Activated CD4-positive, alpha-beta T cell treated with anti-CD3 and anti-CD28 coated beads, Interleukin-2, amount 10 ng/mL, durations not matched to agents 7 days and 5 days (primary cell): ENCODE measurements at regions not wholly inside any gene's neighbourhood (a gene's known extent, or its start where the extent isn't known, plus 50 kb on each side); places are given as distances from the start of the nearest gene placed in this dataset.

Source experiments
- CTCF ChIA-PET: fragments of 350-600 bp; sonication (Branson Sonifier 250); formaldehyde crosslinking; loops from one replicate; lab custom pipeline; 2021; ENCODE audit warnings: antibody characterized with exemption; lab: Charles Lee
- POLR2A ChIA-PET: fragments of 350-600 bp; sonication (Branson Sonifier 250); formaldehyde crosslinking; loops from one replicate; lab custom pipeline; 2021; ENCODE audit warnings: antibody characterized with exemption; lab: Charles Lee
- DNase-seq: peaks from one replicate; pipeline ENCODE4 v3.0.0-alpha.2; 2020
- H3K27ac Mint-ChIP-seq: one replicate; pipeline ENCODE4 v1.8.0; 2021; ENCODE audit warnings: mild to moderate bottlenecking, moderate library complexity, mixed read lengths
- H3K27me3 Mint-ChIP-seq: one replicate; pipeline ENCODE4 v1.8.0; 2021; ENCODE audit warnings: mixed read lengths
- H3K36me3 Mint-ChIP-seq: one replicate; pipeline ENCODE4 v1.8.0; 2021; ENCODE audit warnings: low read depth, mixed read lengths
- H3K4me1 Mint-ChIP-seq: one replicate; pipeline ENCODE4 v1.8.0; 2021; ENCODE audit warnings: mixed read lengths
- H3K4me3 Mint-ChIP-seq: one replicate; pipeline ENCODE4 v1.8.0; 2021; ENCODE audit warnings: mild to moderate bottlenecking, moderate library complexity, mixed read lengths
- H3K9me3 Mint-ChIP-seq: one replicate; pipeline ENCODE4 v1.8.0; 2021; ENCODE audit warnings: mixed read lengths

- H3K9me3 Mint-ChIP-seq = no peaks in the 10 kb centered on the region
- H3K36me3 Mint-ChIP-seq = no peaks in the 10 kb centered on the region
- no peak overlapping the region for H3K27ac Mint-ChIP-seq
- no peak for DNase-seq
- H3K27me3 Mint-ChIP-seq = peaks cover 4% of the 10 kb centered on the region
- POLR2A ChIA-PET = no interaction called here
- H3K4me3 Mint-ChIP-seq = no peak overlapping the region
- no peaks in the 10 kb centered on the region for H3K4me1 Mint-ChIP-seq
- CTCF ChIA-PET = no interaction called here
These were observed 167.0 kb downstream of the CAAP1 start for GRCh38 chr9:26725573-26725972.

DNA sequence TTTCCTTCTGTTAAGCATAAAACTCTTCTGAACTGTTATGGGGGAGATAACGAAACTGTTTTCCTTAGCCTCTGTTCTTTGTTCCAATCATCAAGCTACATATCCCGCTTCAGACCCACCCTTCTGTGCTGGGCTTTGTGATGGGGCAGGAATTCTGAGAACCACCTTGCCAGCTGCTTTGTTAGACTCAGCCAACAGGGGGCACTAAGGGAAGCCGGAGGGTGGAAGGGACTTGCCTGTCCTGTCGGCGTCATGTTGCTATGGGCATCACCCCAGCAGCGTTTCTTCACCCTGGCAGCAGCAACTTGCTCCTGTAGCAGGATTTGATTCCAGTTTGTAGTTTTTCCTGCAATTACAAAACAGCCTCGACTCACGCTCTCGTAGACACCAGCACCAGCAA, 169.1 kb downstream of the CAAP1 start:
- Mint-ChIP-seq H3K36me3 (no peaks in the 10 kb centered on the region), H3K4me3 (no peak overlapping the region), H3K27ac (no peak overlapping the region), H3K27me3 (peaks cover 4% of the 10 kb centered on the region), H3K4me1 (no peaks in the 10 kb centered on the region), H3K9me3 (no peaks in the 10 kb centered on the region)
- CTCF ChIA-PET = interaction anchor here (1.0 kb wide), 1 partner anchor 13 kb away, joined by 3 read pairs; no protein-coding TSS in a partner anchor
- POLR2A ChIA-PET = no interaction called here
- peak; percentile 8 for DNase-seq

GRCh38 chr9:26722755-26723154, 169.8 kb downstream of the CAAP1 start:
- H3K4me1 Mint-ChIP-seq = no peaks in the 10 kb centered on the region
- H3K9me3 Mint-ChIP-seq = no peaks in the 10 kb centered on the region
- CTCF ChIA-PET = no interaction called here
- POLR2A ChIA-PET = no interaction called here
- no peak overlapping the region for H3K4me3 Mint-ChIP-seq
- H3K27ac Mint-ChIP-seq = no peak overlapping the region
- no peaks in the 10 kb centered on the region for H3K36me3 Mint-ChIP-seq
- H3K27me3 Mint-ChIP-seq = peaks cover 4% of the 10 kb centered on the region
- no peak for DNase-seq

GRCh38 chr9:26710008-26710407, 182.6 kb downstream of the CAAP1 start:
- peaks cover 4% of the 10 kb centered on the region for H3K27me3 Mint-ChIP-seq
- ChIA-PET CTCF (no interaction called here), POLR2A (no interaction called here)
- peaks cover 5% of the 10 kb centered on the region for H3K9me3 Mint-ChIP-seq
- H3K4me1 Mint-ChIP-seq = no peaks in the 10 kb centered on the region
- H3K36me3 Mint-ChIP-seq = no peaks in the 10 kb centered on the region
- H3K4me3 Mint-ChIP-seq = no peak overlapping the region
- H3K27ac Mint-ChIP-seq = no peak overlapping the region
- no peak for DNase-seq

DNA sequence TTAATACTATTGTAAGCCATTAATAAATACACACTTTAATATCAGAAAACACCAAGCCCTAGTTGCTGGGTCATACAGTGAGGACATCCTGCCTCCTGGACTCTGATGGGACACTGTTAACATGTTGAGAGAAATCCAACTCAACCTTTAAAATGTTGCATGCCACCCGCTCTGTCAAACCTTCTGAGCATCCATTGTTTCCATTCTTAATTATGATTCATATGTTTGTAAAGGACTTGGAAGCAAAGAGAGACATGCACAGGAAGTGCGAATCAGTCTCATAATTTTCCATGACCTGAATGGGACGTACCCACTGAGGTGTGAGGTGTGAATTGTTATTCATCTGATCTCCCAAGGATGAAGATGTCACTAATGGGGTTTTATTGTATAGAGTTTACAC, 186.4 kb downstream of the CAAP1 start:
- Mint-ChIP-seq H3K36me3 (no peaks in the 10 kb centered on the region), H3K27ac (no peak overlapping the region), H3K4me3 (no peak overlapping the region), H3K4me1 (no peaks in the 10 kb centered on the region), H3K27me3 (peaks cover 6% of the 10 kb centered on the region), H3K9me3 (peaks cover 5% of the 10 kb centered on the region)
- no peak for DNase-seq
- POLR2A ChIA-PET = no interaction called here
- CTCF ChIA-PET = no interaction called here

DNA sequence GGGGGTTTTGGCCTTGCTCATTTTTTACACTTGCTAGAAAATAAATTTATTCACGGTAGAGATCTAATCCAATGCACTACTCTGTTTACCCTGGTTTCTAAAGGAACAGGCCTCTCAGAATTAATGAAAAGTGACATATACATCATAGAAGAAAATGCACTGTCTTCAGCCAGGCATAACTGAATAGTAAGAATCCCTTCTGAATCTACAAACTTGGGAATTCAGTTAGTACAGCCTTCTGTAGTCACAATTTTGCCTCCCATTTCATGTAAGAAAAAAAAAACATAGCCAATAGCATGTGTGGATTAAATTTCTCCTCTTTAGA, 197.3 kb downstream of the CAAP1 start:
- Mint-ChIP-seq H3K27me3 (no peaks in the 10 kb centered on the region), H3K4me1 (no peaks in the 10 kb centered on the region), H3K9me3 (peaks cover 7% of the 10 kb centered on the region), H3K36me3 (no peaks in the 10 kb centered on the region), H3K27ac (no peak overlapping the region), H3K4me3 (no peak overlapping the region)
- POLR2A ChIA-PET = no interaction called here
- CTCF ChIA-PET = no interaction called here
- DNase-seq = no peak

DNA sequence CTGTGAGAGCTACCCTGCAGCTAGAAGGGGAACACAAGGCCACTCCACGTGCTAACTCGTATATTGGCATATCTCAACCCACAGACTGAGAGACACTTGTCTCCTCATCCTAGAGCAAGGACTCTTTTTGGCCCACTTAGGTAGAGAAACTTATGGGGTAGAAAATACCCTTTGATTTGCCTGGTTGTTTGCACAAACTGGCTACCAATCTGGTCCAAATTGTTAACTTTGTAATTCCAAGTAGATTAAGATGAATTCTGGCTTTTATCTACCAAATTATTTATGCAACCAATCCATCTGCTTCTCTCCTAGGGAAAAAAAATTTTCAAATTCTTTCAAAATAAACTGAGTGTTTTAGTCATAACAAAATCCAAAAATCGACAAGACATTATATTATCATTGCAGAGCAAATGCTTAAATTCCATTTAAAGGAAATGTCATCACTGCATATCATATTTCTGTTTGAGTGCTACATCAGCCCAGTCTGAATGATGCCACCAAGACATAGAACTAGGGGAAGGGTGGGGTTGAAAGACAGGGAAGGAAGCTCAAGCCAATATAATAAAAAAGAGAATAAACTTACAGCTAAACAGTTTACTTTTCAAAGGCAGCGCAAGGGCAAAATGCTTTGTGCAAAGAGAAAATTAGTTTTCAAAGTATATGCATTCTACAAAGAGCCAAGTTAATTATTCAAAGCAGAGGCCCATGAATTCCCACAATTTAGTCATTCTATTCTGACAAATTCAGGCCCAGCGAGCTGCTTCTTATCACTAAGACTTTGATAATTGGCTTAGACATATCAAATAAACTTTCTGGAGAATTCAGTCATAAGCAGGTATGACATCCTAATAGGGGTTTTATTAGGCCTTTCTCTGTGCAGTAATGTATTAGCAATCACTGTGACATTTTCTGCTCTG, 198.0 kb downstream of the CAAP1 start:
- H3K4me3 Mint-ChIP-seq = no peak overlapping the region
- no peaks in the 10 kb centered on the region for H3K4me1 Mint-ChIP-seq
- CTCF ChIA-PET = no interaction called here
- no peak for DNase-seq
- POLR2A ChIA-PET = no interaction called here
- H3K27me3 Mint-ChIP-seq = no peaks in the 10 kb centered on the region
- H3K9me3 Mint-ChIP-seq = peaks cover 7% of the 10 kb centered on the region
- no peak overlapping the region for H3K27ac Mint-ChIP-seq
- H3K36me3 Mint-ChIP-seq = no peaks in the 10 kb centered on the region

DNA sequence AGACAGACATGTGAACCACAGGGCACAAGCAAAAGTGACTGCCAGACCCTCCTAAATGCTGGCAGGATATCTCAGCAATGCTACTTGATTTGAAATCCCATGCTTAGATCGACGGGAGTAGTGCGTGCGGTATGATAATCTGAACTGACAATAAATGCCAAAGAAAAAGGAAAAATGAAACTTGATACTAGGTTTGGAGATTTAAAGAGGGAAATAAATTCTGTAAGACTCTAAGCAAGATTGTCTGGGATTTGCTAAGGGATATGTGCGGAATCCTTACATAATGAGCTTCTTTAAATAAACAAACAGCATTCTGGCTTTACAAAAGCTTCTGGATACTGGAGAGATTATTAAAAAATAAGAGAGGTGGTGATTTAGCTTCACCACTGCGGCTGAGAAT, 203.6 kb downstream of the CAAP1 start:
- ChIA-PET POLR2A (no interaction called here), CTCF (no interaction called here)
- no peak for DNase-seq
- Mint-ChIP-seq H3K4me3 (no peak overlapping the region), H3K36me3 (no peaks in the 10 kb centered on the region), H3K9me3 (no peaks in the 10 kb centered on the region), H3K27me3 (no peaks in the 10 kb centered on the region), H3K27ac (no peak overlapping the region), H3K4me1 (no peaks in the 10 kb centered on the region)

- ChIA-PET POLR2A (no interaction called here), CTCF (no interaction called here)
These were observed 205.2 kb downstream of the CAAP1 start for GRCh38 chr9:26687421-26687820.

DNA sequence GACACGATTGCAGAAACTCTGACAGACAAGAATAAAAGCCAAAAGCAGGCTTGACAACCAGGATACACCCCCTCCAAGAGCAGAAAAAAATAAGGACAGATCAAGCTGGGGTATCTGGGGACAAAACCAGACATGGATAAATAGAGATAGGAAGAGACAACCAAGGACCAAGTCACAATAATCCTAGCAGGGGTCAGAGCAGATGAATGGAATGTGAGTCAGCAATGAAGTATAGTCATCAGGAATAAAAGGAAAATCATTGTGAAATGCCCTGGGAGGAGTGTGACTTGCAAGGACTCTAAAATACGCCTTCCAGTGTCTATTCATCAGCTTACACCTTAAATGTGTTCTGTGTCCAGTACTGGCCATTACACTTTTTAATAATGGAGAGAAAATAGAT, 206.8 kb downstream of the CAAP1 start:
- Mint-ChIP-seq H3K4me3 (no peak overlapping the region), H3K27me3 (no peaks in the 10 kb centered on the region), H3K4me1 (no peaks in the 10 kb centered on the region), H3K36me3 (no peaks in the 10 kb centered on the region), H3K9me3 (no peaks in the 10 kb centered on the region), H3K27ac (no peak overlapping the region)
- POLR2A ChIA-PET = no interaction called here
- CTCF ChIA-PET = no interaction called here
- no peak for DNase-seq

More at GRCh38 chr9:26687421-26687820, 205.2 kb downstream of the CAAP1 start:
- Mint-ChIP-seq H3K36me3 (no peaks in the 10 kb centered on the region), H3K4me3 (no peak overlapping the region), H3K4me1 (no peaks in the 10 kb centered on the region), H3K27ac (no peak overlapping the region), H3K9me3 (no peaks in the 10 kb centered on the region), H3K27me3 (no peaks in the 10 kb centered on the region)
- DNase-seq = no peak

- H3K27me3 Mint-ChIP-seq = no peaks in the 10 kb centered on the region
- CTCF ChIA-PET = interaction anchor here (1.1 kb wide), 1 partner anchor 19 kb away, joined by 3 read pairs; no protein-coding TSS in a partner anchor
These were observed 208.6 kb downstream of the CAAP1 start for GRCh38 chr9:26684029-26684428.

GRCh38 chr9:26682796-26683496, 209.7 kb downstream of the CAAP1 start:
- no peak for DNase-seq
- ChIA-PET POLR2A (no interaction called here), CTCF (no interaction called here)
- Mint-ChIP-seq H3K27me3 (no peaks in the 10 kb centered on the region), H3K4me1 (no peaks in the 10 kb centered on the region), H3K4me3 (no peak overlapping the region), H3K27ac (no peak overlapping the region), H3K9me3 (no peaks in the 10 kb centered on the region), H3K36me3 (no peaks in the 10 kb centered on the region)

More at GRCh38 chr9:26684029-26684428, 208.6 kb downstream of the CAAP1 start:
- no peak overlapping the region for H3K27ac Mint-ChIP-seq
- H3K4me1 Mint-ChIP-seq = no peaks in the 10 kb centered on the region
- no peaks in the 10 kb centered on the region for H3K36me3 Mint-ChIP-seq
- no peaks in the 10 kb centered on the region for H3K9me3 Mint-ChIP-seq
- no peak for DNase-seq
- POLR2A ChIA-PET = no interaction called here
- H3K4me3 Mint-ChIP-seq = no peak overlapping the region

DNA sequence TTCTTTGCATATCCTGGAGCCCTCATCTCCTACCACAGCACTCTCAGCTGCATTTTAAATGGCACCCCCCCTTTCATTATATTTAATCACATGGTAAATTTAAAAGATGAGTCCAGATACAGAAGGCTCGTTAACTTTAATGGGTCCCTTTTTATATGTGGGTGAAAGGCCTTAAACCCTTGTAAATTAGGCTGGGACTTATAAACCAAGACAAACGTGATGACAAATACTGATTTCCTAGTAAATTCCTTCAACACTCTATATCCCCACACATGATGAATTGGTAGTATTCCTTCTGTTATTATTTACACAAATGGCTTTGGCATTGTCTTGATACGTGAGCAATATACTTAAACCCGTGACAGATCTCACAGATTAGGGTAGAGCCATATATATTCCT, 210.6 kb downstream of the CAAP1 start:
- ChIA-PET CTCF (no interaction called here), POLR2A (no interaction called here)
- Mint-ChIP-seq H3K9me3 (no peaks in the 10 kb centered on the region), H3K4me1 (no peaks in the 10 kb centered on the region), H3K4me3 (no peak overlapping the region), H3K27ac (no peak overlapping the region), H3K27me3 (no peaks in the 10 kb centered on the region), H3K36me3 (no peaks in the 10 kb centered on the region)
- no peak for DNase-seq
